HG03066 (cell line): ENCODE measurements at regions not wholly inside any gene's neighbourhood (a gene's known extent, or its start where the extent isn't known, plus 50 kb on each side); places are given as distances from the start of the nearest gene placed in this dataset.
"Not testable (repeated sequence)": the region's sequence is repeated elsewhere in the genome, so short reads cannot be mapped to it uniquely, and the experiment has no call there.

Experiments
- ATAC-seq: cut with Tn5 transposase; IDR thresholded peaks from one replicate; pipeline ENCODE4 v1.9.1; 2021; ENCODE audit warnings: low read depth; ENCODE audit not compliant: unreplicated experiment

DNA sequence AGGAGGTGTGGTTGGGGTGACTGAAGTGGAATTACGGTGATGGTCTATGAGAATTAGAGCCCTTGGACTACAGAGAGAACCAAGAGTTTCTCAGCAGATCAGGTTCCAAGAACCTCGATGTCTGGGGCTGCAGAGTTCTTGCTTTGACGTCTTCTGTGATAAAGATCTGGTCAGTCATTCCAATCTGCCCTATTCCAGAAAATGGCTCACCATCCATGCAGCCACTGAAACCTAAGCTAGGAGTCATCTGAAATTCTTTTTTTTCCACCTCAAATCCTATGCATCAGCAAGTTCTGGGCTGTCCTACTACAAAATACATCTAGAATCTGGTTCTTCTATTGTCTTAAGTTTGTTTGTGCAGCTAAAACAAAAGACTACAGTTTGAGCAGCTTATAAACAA is 254.4 kb upstream of the PGRMC2 start:
- no peak for ATAC-seq

GRCh38 chr4:128540122-128540521 is 252.5 kb upstream of the PGRMC2 start:
- no peak for ATAC-seq

- no peak for ATAC-seq
Observed at GRCh38 chr4:128538111-128538882, 250.7 kb upstream of the PGRMC2 start.

DNA sequence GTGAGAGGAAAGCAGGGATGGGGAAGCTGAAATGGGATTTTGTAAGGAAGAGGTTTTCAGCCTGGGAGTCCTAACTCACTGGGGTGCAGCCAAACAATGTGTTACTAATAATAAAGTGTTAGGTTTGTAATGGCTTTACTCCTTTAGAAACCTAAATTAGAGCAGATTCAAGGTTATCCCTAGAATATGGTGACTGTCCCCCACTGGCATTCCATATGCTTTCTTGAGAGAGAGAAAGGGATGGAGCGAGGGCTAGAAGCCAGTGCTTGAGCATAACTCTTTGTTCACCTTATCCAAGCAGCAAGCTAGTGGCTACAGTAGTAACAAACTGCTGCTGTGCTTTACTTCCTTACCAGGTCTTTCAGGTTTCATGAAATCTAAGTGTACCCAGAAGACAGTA is 249.1 kb upstream of the PGRMC2 start:
- ATAC-seq, result no peak

DNA sequence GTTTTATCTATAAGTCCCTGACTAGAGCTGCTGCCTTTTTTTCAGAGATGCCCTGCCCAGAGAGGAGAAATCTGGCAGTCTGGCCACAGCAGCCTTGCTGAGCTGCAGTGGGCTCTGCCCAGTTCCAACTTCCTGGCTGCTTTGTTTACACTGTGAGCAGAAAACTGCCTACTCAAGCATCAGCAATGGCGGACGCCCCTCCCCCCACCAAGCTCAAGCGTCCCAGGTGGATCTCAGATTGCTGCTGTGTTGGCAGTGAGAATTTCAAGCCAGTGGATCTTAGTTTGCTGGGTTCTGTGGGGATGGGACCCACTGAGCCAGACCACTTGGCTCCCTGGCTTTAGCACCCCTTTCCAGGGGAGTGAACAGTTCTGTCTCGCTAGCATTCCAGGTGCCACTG is 247.9 kb upstream of the PGRMC2 start:
- not testable (repeated sequence) for ATAC-seq

DNA sequence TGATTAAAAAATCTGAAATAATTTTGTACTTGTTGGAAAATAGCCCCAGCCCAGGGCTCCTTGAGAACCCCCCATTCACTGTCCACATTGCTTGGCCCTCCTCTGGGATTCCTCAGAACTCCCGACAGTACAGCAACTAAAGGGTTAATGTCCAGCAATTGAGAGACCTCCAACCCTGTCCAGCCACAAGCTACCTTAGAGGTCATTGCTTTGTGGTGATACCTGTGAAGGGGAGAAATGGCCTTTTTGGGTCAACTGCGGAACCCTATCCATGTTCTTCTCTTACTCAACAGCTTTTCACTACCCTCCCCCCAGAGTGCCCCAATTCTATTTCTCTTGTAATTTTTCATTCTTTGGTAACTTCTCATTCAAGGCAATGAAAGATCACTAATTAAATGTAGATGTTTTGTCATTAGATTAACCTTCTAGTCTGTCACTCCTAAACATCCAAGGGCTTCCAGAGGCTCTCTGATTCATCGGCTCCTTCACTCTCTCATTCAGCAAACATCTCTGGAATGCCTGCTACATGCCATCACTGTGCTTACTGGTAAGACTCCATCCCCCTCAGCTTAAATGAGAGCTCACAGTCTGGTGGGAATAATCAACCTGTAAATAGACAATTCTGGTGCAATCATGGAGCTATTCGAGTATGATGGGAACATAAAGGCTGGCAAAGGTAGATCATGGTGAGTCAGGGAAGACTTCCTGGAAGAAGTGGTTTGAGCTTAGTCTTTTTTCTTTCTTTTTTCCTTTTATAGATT is 241.4 kb upstream of the PGRMC2 start:
- no peak for ATAC-seq

DNA sequence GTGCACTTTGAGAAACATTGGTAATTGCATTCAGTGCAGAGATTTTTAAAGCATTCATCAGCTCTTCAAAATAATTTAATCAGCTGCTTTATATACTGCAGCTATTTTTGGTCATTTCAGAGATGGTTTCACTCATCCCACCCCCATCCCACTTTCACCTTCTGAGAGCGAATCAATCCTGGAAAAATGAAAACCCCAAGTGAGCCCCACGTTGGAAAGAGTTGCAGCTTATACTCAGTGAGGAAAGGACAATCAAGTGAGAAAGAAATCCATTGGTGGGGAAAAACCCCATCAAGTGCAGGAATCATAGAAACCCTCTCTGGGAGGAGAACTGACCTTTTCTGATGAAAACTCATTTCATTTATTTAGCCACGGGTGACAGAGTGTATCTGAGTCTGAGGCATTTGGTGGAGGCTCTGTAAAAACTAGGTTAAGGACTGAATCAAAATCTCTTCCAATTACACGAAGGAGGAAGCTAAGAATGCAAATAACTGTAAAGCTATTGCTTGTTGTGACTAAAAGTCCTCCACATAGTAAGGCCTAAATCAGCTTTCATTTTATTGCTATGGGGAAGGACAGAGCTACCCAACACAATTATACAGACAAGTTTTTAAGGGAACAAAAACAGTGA is 240.4 kb upstream of the PGRMC2 start:
- no peak for ATAC-seq

- ATAC-seq, result no peak
Observed at GRCh38 chr4:128527351-128527750, 239.7 kb upstream of the PGRMC2 start.

- no peak for ATAC-seq
Observed at GRCh38 chr4:128525992-128526630, 238.5 kb upstream of the PGRMC2 start.

GRCh38 chr4:128525387-128525786 is 237.8 kb upstream of the PGRMC2 start:
- ATAC-seq, result peak; percentile 55

DNA sequence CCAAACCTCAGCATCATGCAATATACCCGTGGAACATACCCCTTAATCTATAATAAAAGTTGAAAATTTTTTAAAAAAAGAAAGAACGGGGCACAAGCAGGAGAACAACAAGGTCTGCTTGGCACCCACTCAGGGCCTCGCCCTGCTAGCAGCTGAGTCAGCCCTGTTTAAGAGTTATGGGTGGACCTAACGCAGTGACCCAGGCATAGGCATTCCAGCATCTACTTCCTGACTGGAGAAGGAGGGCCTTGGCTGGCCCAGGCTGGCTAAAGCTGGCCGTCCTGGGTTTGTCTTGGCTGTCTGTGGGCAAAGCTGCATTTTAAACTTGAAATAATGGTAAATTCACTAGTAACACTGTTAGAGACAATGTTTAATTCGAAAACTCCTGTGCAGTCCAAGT is 236.7 kb upstream of the PGRMC2 start:
- no peak for ATAC-seq

DNA sequence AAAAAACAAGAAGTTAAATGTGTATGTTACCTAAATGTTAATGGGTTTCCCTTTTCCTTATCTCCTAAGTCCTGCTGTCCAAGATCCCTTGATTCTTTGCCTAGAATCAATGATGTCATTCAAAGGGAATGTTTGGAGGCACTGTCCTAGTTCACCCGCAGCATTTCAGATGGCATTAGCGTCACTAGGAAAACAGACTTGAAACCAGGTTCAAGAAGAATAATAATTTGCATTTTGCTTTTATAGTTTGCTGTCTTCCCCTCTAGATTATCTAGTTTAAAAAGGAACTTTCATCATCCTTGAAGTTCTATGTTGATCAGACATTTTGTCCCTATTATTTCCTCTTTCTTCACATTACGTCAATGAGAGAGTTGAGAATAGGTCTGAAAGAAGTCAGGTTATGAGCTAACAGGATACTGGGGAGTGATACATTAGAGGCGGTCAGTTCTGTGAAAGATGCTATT is 234.1 kb upstream of the PGRMC2 start:
- ATAC-seq, result no peak

DNA sequence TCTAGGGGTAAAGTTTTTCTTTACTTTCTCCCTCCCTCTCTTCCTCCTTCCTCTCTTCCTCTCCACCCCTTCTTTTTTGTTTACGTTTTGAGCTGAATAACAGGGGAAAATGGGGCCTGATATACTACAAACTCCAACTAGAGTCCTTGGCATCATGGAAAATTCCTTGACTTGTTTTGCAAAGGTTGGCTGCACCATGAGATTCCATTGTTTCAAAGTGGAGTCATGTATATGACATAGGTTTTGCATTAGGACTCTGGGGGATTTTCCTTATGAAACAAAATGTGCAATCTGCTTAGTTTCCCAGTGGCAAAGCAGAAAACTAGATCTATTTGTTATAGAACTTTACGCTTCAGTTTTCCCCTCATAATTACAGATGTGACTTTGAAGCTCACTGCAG is 233.5 kb upstream of the PGRMC2 start:
- ATAC-seq, result no peak

DNA sequence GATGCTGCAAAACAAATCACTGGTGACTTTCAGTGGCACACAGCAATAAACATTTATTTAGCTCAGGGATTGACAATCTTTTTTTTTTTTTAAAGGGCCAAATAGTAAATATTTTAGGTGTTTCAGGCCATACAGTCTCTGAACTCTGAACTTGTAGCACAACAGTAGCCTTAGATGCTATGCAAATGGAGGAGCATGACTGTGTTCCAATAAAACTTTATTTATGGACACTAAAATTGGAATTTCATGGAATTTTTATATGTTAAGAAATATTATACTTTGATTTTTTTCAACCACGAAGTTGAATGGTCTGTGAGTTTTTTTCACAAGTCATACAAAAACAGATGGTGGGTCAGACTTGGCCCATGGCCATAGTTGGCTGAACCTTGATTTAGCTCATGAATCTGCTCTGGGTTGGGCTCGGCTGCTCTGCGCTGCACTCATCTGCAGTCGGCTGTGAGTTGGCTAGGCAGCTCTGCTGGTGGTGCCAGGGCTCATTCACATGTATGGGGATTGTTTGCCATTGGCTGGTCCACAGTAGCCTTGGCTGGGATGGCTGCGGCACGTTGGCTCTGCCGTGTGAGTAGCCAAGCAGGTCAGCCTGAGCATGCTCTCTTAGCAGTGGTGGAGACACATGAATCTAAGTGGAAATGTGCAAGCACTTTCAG is 231.7 kb upstream of the PGRMC2 start:
- ATAC-seq, result no peak

DNA sequence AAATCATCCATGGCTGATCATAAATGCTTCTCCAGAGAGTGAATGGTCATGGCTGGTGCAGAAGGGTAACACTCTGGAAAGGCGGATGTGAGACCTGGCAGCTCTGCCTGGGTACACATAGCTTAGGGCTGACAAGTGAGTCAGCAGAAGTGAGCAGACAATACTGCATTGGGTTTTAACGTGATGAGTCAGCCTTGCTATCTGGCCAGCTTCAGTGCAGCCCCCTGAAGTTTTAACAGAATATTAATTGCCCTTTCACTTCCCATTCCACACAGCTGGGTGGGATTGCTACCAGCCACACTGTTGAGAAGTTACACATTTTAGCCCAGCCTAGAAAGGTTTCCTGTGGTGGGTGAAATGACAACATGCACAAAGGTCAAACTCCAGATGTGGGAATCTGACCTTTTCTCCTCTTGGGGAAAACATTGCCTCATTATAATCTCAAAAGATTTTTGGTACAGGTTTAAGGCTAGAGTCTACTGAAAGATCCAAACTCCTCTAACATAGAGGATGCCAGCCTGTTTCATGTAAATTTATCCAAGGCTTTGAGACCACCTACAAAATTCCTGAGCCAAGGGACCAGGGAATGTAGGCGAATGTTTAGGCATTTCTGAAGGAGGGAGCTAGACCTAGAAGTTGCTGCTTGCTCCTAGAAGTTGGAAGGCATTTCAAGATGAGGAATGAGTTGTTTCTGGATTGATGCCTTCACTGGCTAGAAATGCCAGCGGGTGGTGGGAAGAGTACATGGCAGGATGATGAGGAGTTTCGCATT is 230.3 kb upstream of the PGRMC2 start:
- ATAC-seq, result peak; percentile 92

- ATAC-seq, result no peak
Observed at GRCh38 chr4:128517096-128517738, 229.6 kb upstream of the PGRMC2 start.

- ATAC-seq, result peak; percentile 68
Observed at GRCh38 chr4:128516301-128516969, 228.8 kb upstream of the PGRMC2 start.

- no peak for ATAC-seq
Observed at GRCh38 chr4:128513664-128514484, 226.3 kb upstream of the PGRMC2 start.
